ENCODE measurements at regions not wholly inside any gene's neighbourhood (a gene's known extent, or its start where the extent isn't known, plus 50 kb on each side); places are given as distances from the start of the nearest gene placed in this dataset.

- no peak for FAIRE-seq
- CTCF ChIA-PET = no interaction called here
These were observed 119.4 kb upstream of the VLDLR start for GRCh38 chr9:2502210-2502609.

More at GRCh38 chr9:2502210-2502609, 119.4 kb upstream of the VLDLR start:
- dilution Hi-C loops (cut with MboI; ENCODE audit: extremely low pct_ligation_motif_present, low sequenced_read_pairs) = no loop called here
- no peak overlapping the region for H3K4me2 ChIP-seq (ENCODE audit: insufficient read depth, low read length)
- no peak overlapping the region for H2AFZ ChIP-seq (ENCODE audit: low read depth, low read length)
- no peak for DNase-seq (ENCODE audit: low read depth, low spot score)
- H4K20me1 ChIP-seq (replicated peaks; ENCODE audit: control insufficient read depth, extremely low read depth, insufficient read depth, low read length) = no peaks in the 10 kb centered on the region
- H3K27ac ChIP-seq (ENCODE audit: insufficient read depth, low read depth, low read length) = no peak overlapping the region
- POLR2A ChIA-PET = no interaction called here
- H3K4me3 ChIP-seq (replicated peaks in 1 of 3; ENCODE audit: insufficient read depth in 1 of 3, low read depth in 1 of 3, low read length in 3 of 3) = no peak overlapping the region
- H3K79me2 ChIP-seq (ENCODE audit: control insufficient read depth, insufficient read depth, low read length) = no peaks in the 10 kb centered on the region
- no peaks in the 10 kb centered on the region for H3K4me1 ChIP-seq (ENCODE audit: control insufficient read depth, extremely low read depth, insufficient read depth, low read length)
- intact Hi-C loops (cut with micrococcal nuclease) = loop anchor here (10.0 kb wide), 1 partner anchor 57 kb away; no protein-coding TSS in a partner anchor
- H3K9me3 ChIP-seq (replicated peaks; ENCODE audit: control insufficient read depth, insufficient read depth, low read length) = no peaks in the 10 kb centered on the region
- no peaks in the 10 kb centered on the region for H3K36me3 ChIP-seq (ENCODE audit: control insufficient read depth in 2 of 2, extremely low read depth in 1 of 2, insufficient read depth in 2 of 2, low read length in 2 of 2)
- BruUV-seq (replicated peaks) = no TSS peak
- H3K27me3 ChIP-seq (ENCODE audit: control insufficient read depth in 2 of 2, insufficient read depth in 2 of 2, low read length in 2 of 2) = peaks cover 9 to 10% of the 10 kb centered on the region in 2 experiments
- TF ChIP-seq MYC (IDR thresholded peaks at IDR 0.05; ENCODE audit: low read depth, low read length) (no peak), FOS (IDR thresholded peaks at IDR 0.05; ENCODE audit: borderline replicate concordance, insufficient read depth, low read length) (no peak), EZH2 (IDR thresholded peaks at IDR 0.05; ENCODE audit: borderline replicate concordance, low read depth, low read length, severe bottlenecking) (no peak), POLR2AphosphoS5 (IDR thresholded peaks at IDR 0.05; ENCODE audit: insufficient read depth, low read depth, low read length) (no peak), POLR2A (IDR thresholded peaks at IDR 0.05; ENCODE audit: low read depth, low read length) (no peak), GATA2 (IDR thresholded peaks at IDR 0.05; ENCODE audit: insufficient read depth, insufficient read length, low read depth, low read length) (no peak), MAX (IDR thresholded peaks at IDR 0.05; ENCODE audit: insufficient read depth, insufficient read length) (no peak), JUN (IDR thresholded peaks at IDR 0.05; ENCODE audit: borderline replicate concordance, insufficient read depth, insufficient read length, low read depth) (no peak), CTCF (IDR thresholded peaks at IDR 0.05; ENCODE audit: extremely low read depth in 1 of 2, insufficient read depth in 1 of 2, low read depth in 1 of 2, low read length in 2 of 2) (no peak)
- no peak overlapping the region for H3K9ac ChIP-seq (replicated peaks; ENCODE audit: extremely low read depth, insufficient read depth, low read length)
- H3K9me1 ChIP-seq (replicated peaks; ENCODE audit: control insufficient read depth, extremely low read depth, insufficient read depth, low read length) = no peaks in the 10 kb centered on the region
